Calu3 (cell line): ENCODE measurements at regions not wholly inside any gene's neighbourhood (a gene's known extent, or its start where the extent isn't known, plus 50 kb on each side); places are given as distances from the start of the nearest gene placed in this dataset.

ENCODE experiments used
- BruUV-seq: library from RNA; stranded (reverse); fragments of 400-500 nt; replicated peaks from 2 replicates; lab custom pipeline; 2021; lab: Mats Ljungman, UMichigan
- CTCF ChIA-PET: fragments of 300-600 bp; sonication (Branson Sonifier 250); formaldehyde crosslinking; loops from one replicate; lab custom pipeline; 2022; ENCODE audit warnings: antibody characterized with exemption; lab: Charles Lee
- DNase-seq: peaks from one replicate; pipeline ENCODE4 v3.0.0; 2022
- H3K27ac Mint-ChIP-seq: one replicate; pipeline ENCODE4 v1.8.0; 2022; ENCODE audit warnings: mixed read lengths; ENCODE audit not compliant: unreplicated experiment
- H3K27me3 Mint-ChIP-seq: one replicate; pipeline ENCODE4 v1.8.0; 2022; ENCODE audit warnings: mixed read lengths; ENCODE audit not compliant: unreplicated experiment
- H3K36me3 Mint-ChIP-seq: one replicate; pipeline ENCODE4 v1.8.0; 2022; ENCODE audit warnings: mild to moderate bottlenecking, moderate library complexity, mixed read lengths; ENCODE audit not compliant: insufficient read depth, unreplicated experiment
- H3K4me1 Mint-ChIP-seq: one replicate; pipeline ENCODE4 v1.8.0; 2022; ENCODE audit warnings: mild to moderate bottlenecking, low read depth, mixed read lengths; ENCODE audit not compliant: unreplicated experiment
- H3K4me3 Mint-ChIP-seq: one replicate; pipeline ENCODE4 v1.8.0; 2022; ENCODE audit warnings: mild to moderate bottlenecking, low read depth, moderate library complexity, mixed read lengths; ENCODE audit not compliant: unreplicated experiment
- H3K9me3 Mint-ChIP-seq: one replicate; pipeline ENCODE4 v1.8.0; 2022; ENCODE audit warnings: low read depth, mixed read lengths; ENCODE audit not compliant: unreplicated experiment
- intact Hi-C: fragments of 100-400 bp; cut with micrococcal nuclease; formaldehyde crosslinking; loops from one replicate; pipeline ENCODE4 v1.10.0; 2022; ENCODE audit not compliant: unreplicated experiment
- TF ChIP-seq, protein P1 (sequence below): fragments of 200-600 bp; IDR thresholded peaks from one replicate; pipeline ENCODE4 v1.8.0; 2022; ENCODE audit warnings: antibody characterized with exemption; ENCODE audit not compliant: unreplicated experiment

DNA sequence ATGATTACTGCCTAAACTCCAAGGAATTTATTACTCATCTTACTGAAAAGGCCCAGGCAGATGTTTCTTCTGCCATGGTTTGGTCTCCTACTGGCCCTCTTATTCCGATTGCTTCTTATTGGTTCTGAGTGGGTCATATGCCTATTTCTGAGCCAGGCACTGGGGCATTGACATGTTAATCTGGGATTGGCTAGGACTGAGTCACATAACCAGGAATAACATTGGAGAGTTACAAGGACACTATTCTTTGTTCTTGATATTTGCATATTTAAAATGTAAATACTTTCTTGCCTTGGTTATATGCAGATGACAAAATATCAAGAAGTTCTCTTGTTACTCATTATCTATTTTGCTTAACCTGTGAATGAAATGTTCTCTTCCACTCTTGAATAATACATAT lies 534.4 kb upstream of the SLC39A10 start:
- TF ChIP-seq, protein P1, sequence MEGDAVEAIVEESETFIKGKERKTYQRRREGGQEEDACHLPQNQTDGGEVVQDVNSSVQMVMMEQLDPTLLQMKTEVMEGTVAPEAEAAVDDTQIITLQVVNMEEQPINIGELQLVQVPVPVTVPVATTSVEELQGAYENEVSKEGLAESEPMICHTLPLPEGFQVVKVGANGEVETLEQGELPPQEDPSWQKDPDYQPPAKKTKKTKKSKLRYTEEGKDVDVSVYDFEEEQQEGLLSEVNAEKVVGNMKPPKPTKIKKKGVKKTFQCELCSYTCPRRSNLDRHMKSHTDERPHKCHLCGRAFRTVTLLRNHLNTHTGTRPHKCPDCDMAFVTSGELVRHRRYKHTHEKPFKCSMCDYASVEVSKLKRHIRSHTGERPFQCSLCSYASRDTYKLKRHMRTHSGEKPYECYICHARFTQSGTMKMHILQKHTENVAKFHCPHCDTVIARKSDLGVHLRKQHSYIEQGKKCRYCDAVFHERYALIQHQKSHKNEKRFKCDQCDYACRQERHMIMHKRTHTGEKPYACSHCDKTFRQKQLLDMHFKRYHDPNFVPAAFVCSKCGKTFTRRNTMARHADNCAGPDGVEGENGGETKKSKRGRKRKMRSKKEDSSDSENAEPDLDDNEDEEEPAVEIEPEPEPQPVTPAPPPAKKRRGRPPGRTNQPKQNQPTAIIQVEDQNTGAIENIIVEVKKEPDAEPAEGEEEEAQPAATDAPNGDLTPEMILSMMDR: no peak
- no peaks in the 10 kb centered on the region for H3K4me1 Mint-ChIP-seq
- DNase-seq: no peak
- H3K36me3 Mint-ChIP-seq: no peaks in the 10 kb centered on the region
- intact Hi-C loops: no loop called here
- H3K4me3 Mint-ChIP-seq: no peak overlapping the region
- no TSS peak for BruUV-seq
- H3K27me3 Mint-ChIP-seq: no peaks in the 10 kb centered on the region
- CTCF ChIA-PET: no interaction called here
- H3K27ac Mint-ChIP-seq: no peak overlapping the region
- H3K9me3 Mint-ChIP-seq: no peaks in the 10 kb centered on the region

DNA sequence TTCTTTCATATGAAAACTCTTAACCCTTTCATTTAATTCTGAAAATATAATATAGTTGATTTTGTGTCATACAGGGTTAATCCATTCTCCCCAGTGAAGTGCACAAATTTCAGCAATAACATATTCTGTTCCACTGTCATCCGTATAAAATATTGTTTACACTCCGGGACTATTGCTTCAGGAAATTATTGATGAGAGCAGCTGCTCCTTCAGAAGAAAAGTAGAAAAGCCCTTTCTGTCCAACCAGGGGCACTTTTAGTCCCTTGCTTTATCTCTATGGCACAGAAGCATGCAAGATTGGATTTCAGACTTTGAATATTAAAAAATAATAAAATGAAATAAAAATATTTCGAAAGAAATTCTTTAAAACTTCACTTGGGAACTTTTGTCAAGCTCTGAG lies 535.7 kb upstream of the SLC39A10 start:
- Mint-ChIP-seq H3K27me3 (no peaks in the 10 kb centered on the region), H3K4me3 (no peak overlapping the region), H3K9me3 (no peaks in the 10 kb centered on the region), H3K36me3 (no peaks in the 10 kb centered on the region), H3K4me1 (no peaks in the 10 kb centered on the region), H3K27ac (no peak overlapping the region)
- TF ChIP-seq, protein P1: no peak
- DNase-seq: no peak
- CTCF ChIA-PET: no interaction called here
- intact Hi-C loops: no loop called here
- BruUV-seq: no TSS peak

DNA sequence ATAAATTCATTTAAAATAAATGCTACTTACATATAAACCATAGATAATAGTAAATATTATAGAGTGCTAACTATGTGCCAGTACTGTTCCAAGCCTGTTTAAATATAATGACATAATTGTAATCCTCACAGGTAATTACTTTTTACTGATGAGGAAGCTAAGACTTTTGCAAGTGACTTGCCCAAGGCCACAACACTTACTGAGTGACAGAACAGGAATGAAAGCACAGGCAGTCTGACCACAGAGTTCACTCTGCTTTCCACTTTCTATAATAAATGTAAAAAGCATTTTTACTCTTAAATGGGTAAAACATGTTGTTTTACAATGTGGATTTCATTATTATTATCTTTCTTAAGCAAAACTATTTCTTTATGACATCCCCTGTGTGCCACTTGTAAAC lies 537.8 kb upstream of the SLC39A10 start:
- Mint-ChIP-seq H3K27ac (no peak overlapping the region), H3K36me3 (no peaks in the 10 kb centered on the region), H3K9me3 (no peaks in the 10 kb centered on the region), H3K4me3 (no peak overlapping the region), H3K27me3 (no peaks in the 10 kb centered on the region), H3K4me1 (no peaks in the 10 kb centered on the region)
- BruUV-seq: no TSS peak
- no peak for DNase-seq
- TF ChIP-seq, protein P1: no peak
- CTCF ChIA-PET: no interaction called here
- intact Hi-C loops: no loop called here

DNA sequence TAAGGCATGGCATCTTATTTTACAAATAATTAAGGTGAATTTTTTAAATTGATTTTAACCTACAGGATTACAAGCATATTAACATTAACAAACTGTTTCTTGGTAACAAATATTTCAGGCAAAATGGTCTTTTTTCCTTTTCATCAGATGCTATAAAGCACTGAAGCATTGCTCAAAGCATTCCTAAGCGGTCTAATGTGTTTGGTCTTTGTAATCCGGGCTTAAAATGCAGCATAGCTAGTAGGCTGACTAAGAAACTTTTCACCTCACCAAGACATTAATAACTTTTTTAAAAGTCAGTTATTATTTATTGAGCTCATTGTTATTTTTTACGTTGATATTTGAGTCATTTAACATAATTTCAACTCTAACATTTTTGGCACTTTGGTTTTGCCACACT lies 538.8 kb upstream of the SLC39A10 start:
- Mint-ChIP-seq H3K4me1 (no peaks in the 10 kb centered on the region), H3K27me3 (no peaks in the 10 kb centered on the region), H3K27ac (no peak overlapping the region), H3K4me3 (no peak overlapping the region), H3K9me3 (peaks cover 5% of the 10 kb centered on the region), H3K36me3 (no peaks in the 10 kb centered on the region)
- no TSS peak for BruUV-seq
- TF ChIP-seq, protein P1: no peak
- intact Hi-C loops: no loop called here
- CTCF ChIA-PET: no interaction called here
- no peak for DNase-seq
